Keratinocyte (primary cell): ENCODE measurements at regions not wholly inside any gene's neighbourhood (a gene's known extent, or its start where the extent isn't known, plus 50 kb on each side); places are given as distances from the start of the nearest gene placed in this dataset.

Source experiments
- DNase-seq: peaks from one replicate; pipeline ENCODE4 v3.0.0-alpha.2; 2011; ENCODE audit warnings: low read depth, missing footprints, low spot score
- FAIRE-seq: peaks from 2 replicates; lab custom pipeline; 2011; peaks lifted over from hg19 to GRCh38; lab: Jason Lieb, UNC
- H2AFZ ChIP-seq: 2 replicates; pipeline ENCODE4 v1.6.0; 2012; ENCODE audit warnings: low read length, control low read depth, inconsistent platforms; ENCODE audit not compliant: control insufficient read depth
- H3K27ac ChIP-seq: 2 replicates; pipeline ENCODE4 v1.5.1; 2011; ENCODE audit warnings: low read length; ENCODE audit not compliant: control insufficient read depth, insufficient read depth
- H3K27me3 ChIP-seq: 3 replicates; pipeline ENCODE4 v1.6.0; 2011; ENCODE audit warnings: low read length; ENCODE audit not compliant: control insufficient read depth, insufficient read depth; ENCODE audit errors: extremely low read depth
- H3K36me3 ChIP-seq, 2 experiments: 2 replicates in 1 of 2; 3 replicates in 1 of 2; pipeline ENCODE4 v1.5.1; 2011; ENCODE audit warnings: low read length in 2 of 2, mild to moderate bottlenecking in 1 of 2; ENCODE audit not compliant: control insufficient read depth in 2 of 2, insufficient read depth in 2 of 2; ENCODE audit errors: extremely low read depth in 1 of 2
- H3K4me1 ChIP-seq: 3 replicates; pipeline ENCODE4 v1.5.1; 2011; ENCODE audit warnings: low read length; ENCODE audit not compliant: control insufficient read depth, insufficient read depth; ENCODE audit errors: extremely low read depth
- H3K4me2 ChIP-seq: 3 replicates; pipeline ENCODE4 v1.6.0; 2011; ENCODE audit warnings: low read depth, low read length; ENCODE audit not compliant: control insufficient read depth, insufficient read depth; ENCODE audit errors: extremely low read depth
- H3K4me3 ChIP-seq, 3 experiments: fragments of 200-600 bp in 1 of 3; sonication (generic) in 1 of 3; 2 replicates in 2 of 3; 3 replicates in 1 of 3; pipeline ENCODE4 v1.5.1; 2011 to 2016; ENCODE audit warnings: low read length in 3 of 3, mild to moderate bottlenecking in 3 of 3, control low read depth in 2 of 3, inconsistent platforms in 1 of 3, low read depth in 1 of 3, mixed read lengths in 1 of 3, mixed run types in 1 of 3, moderate library complexity in 1 of 3; ENCODE audit not compliant: control insufficient read depth in 2 of 3, insufficient read depth in 2 of 3; ENCODE audit errors: extremely low read depth in 1 of 3
- H3K79me2 ChIP-seq: 2 replicates; pipeline ENCODE4 v1.6.0; 2012; ENCODE audit warnings: low read length; ENCODE audit not compliant: control insufficient read depth, insufficient read depth
- H3K9ac ChIP-seq: 3 replicates; pipeline ENCODE4 v1.6.0; 2011; ENCODE audit warnings: low read length; ENCODE audit not compliant: control insufficient read depth, insufficient read depth; ENCODE audit errors: extremely low read depth
- H3K9me1 ChIP-seq: 3 replicates; pipeline ENCODE4 v1.6.0; 2011; ENCODE audit warnings: low read length; ENCODE audit not compliant: control insufficient read depth, insufficient read depth; ENCODE audit errors: extremely low read depth
- H3K9me3 ChIP-seq: 2 replicates; pipeline ENCODE4 v1.5.1; 2012; ENCODE audit warnings: low read depth, low read length; ENCODE audit not compliant: control insufficient read depth
- H4K20me1 ChIP-seq: 3 replicates; pipeline ENCODE4 v1.6.0; 2011; ENCODE audit warnings: low read length; ENCODE audit not compliant: control insufficient read depth, insufficient read depth; ENCODE audit errors: extremely low read depth
- EZH2 ChIP-seq: IDR thresholded peaks from one replicate; pipeline ENCODE4 v1.6.1; 2012; ENCODE audit warnings: inconsistent platforms, mild to moderate bottlenecking, low read length, moderate library complexity
- dilution Hi-C: fragments of 300-500 bp; cut with MboI; formaldehyde crosslinking; loops from one replicate; pipeline ENCODE4 v1.7.0; 2020; ENCODE audit warnings: low sequenced_read_pairs; ENCODE audit not compliant: extremely low pct_ligation_motif_present
- TF ChIP-seq, protein P1 (sequence below), 3 experiments: IDR thresholded peaks in 1 of 3; conservative IDR thresholded peaks in 1 of 3; optimal IDR thresholded peaks in 1 of 3; 2 replicates in 2 of 3; 3 replicates in 1 of 3; pipeline versions ENCODE3 to v1.5.1; 2011; ENCODE audit warnings: low read length in 3 of 3, mild to moderate bottlenecking in 3 of 3, moderate library complexity in 2 of 3, control low read depth in 1 of 3, inconsistent platforms in 1 of 3; ENCODE audit not compliant: insufficient read depth in 2 of 3; ENCODE audit errors: extremely low read depth in 1 of 3

DNA sequence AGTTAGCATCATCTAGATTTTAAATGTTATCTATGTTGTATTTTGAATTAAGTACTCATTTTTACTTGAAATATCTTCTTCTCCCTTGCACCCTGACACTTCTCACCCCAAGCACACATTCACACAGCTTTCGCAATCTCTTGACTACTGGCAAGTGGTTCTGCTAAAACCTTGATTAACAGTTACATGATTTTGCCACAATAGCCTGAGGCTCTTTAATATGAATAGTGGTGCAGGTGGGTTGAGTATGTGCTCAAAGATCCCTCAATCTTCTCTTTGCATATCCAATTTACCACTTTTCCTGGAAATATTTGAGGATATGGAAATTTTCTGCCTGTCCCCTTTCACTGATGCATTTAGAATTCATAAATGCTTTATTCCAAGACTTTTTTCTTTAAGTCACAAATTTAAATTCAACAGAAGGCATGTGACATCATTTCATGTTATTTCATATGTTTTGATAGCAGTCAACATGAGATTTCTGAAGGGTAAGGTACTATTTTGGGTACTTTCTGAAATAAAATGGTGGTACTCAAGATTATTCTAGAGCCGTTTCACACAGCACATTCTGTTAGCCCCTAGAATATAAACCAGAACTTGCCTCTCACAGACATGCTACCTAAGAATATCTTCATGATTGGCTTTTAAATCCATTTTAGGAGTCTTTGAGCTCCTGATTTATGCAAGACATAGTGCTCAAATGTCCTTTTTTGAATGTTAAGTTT is 339.7 kb downstream of the RPRM start:
- Histone ChIP-seq H3K9me1 (no peaks in the 10 kb centered on the region), H3K9ac (no peak overlapping the region), H3K4me3 (no peak overlapping the region), H3K79me2 (no peaks in the 10 kb centered on the region), H4K20me1 (no peaks in the 10 kb centered on the region), H3K4me1 (no peaks in the 10 kb centered on the region), H3K27ac (no peak overlapping the region), H3K4me2 (no peak overlapping the region), H3K27me3 (no peaks in the 10 kb centered on the region), H3K36me3 (no peaks in the 10 kb centered on the region), H3K9me3 (no peaks in the 10 kb centered on the region), H2AFZ (no peak overlapping the region)
- no peak for FAIRE-seq
- dilution Hi-C loops = no loop called here
- no peak for DNase-seq
- no peak for TF ChIP-seq EZH2
- TF ChIP-seq, protein P1, sequence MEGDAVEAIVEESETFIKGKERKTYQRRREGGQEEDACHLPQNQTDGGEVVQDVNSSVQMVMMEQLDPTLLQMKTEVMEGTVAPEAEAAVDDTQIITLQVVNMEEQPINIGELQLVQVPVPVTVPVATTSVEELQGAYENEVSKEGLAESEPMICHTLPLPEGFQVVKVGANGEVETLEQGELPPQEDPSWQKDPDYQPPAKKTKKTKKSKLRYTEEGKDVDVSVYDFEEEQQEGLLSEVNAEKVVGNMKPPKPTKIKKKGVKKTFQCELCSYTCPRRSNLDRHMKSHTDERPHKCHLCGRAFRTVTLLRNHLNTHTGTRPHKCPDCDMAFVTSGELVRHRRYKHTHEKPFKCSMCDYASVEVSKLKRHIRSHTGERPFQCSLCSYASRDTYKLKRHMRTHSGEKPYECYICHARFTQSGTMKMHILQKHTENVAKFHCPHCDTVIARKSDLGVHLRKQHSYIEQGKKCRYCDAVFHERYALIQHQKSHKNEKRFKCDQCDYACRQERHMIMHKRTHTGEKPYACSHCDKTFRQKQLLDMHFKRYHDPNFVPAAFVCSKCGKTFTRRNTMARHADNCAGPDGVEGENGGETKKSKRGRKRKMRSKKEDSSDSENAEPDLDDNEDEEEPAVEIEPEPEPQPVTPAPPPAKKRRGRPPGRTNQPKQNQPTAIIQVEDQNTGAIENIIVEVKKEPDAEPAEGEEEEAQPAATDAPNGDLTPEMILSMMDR (optimal IDR thresholded peaks at IDR 0.05 in 1 of 3, IDR thresholded peaks at IDR 0.05 in 1 of 3, conservative IDR thresholded peaks at IDR 0.05 in 1 of 3; ENCODE audit: extremely low read depth in 1 of 3, insufficient read depth in 2 of 3, low read length in 3 of 3) = no peak

DNA sequence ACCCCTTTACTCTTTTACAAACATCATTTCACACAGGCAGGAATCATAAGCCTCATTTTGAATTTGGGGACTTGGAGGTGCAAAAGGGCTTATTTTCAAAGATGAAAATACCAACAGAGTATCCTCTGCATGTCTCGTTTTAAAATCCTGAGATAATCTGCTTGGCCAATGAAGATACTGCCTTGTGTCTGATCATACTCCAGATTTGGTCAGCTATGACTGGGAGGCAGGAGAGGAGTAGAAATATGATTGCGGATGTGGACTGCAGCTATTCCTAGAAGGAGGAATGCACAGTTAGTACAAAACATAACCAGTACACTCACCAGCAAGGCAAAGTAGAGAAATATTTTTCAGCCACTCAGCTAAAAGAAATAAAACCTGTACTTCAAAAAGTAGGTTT is 342.3 kb downstream of the RPRM start:
- FAIRE-seq (no peak), DNase-seq (no peak)
- Histone ChIP-seq H3K9me3 (no peaks in the 10 kb centered on the region), H3K9me1 (no peaks in the 10 kb centered on the region), H3K9ac (no peak overlapping the region), H2AFZ (no peak overlapping the region), H3K79me2 (no peaks in the 10 kb centered on the region), H3K4me3 (no peak overlapping the region), H3K27ac (no peak overlapping the region), H3K27me3 (no peaks in the 10 kb centered on the region), H3K4me2 (no peak overlapping the region), H4K20me1 (no peaks in the 10 kb centered on the region), H3K36me3 (no peaks in the 10 kb centered on the region), H3K4me1 (no peaks in the 10 kb centered on the region)
- dilution Hi-C loops = no loop called here
- TF ChIP-seq EZH2 = no peak
- TF ChIP-seq, protein P1 (optimal IDR thresholded peaks at IDR 0.05 in 1 of 3, IDR thresholded peaks at IDR 0.05 in 1 of 3, conservative IDR thresholded peaks at IDR 0.05 in 1 of 3; ENCODE audit: extremely low read depth in 1 of 3, insufficient read depth in 2 of 3, low read length in 3 of 3) = no peak
